T-helper 1 cell (primary cell): ENCODE measurements at regions not wholly inside any gene's neighbourhood (a gene's known extent, or its start where the extent isn't known, plus 50 kb on each side); places are given as distances from the start of the nearest gene placed in this dataset.

Experiments used
- DNase-seq, 5 donors: peaks; one replicate each; pipeline ENCODE4 v3.0.0-alpha.2; 2012 to 2020

- no peak for DNase-seq
These were observed 111.4 kb upstream of the TTC29 start for GRCh38 chr4:147056940-147057610.

GRCh38 chr4:147057611-147058190 is 112.0 kb upstream of the TTC29 start:
- DNase-seq: peak in 1 of 5 donors; percentile 23

GRCh38 chr4:147059064-147059731 is 113.5 kb upstream of the TTC29 start:
- no peak for DNase-seq

- no peak for DNase-seq
These were observed 114.7 kb upstream of the TTC29 start for GRCh38 chr4:147060151-147060931.

- no peak for DNase-seq
These were observed 119.2 kb upstream of the TTC29 start for GRCh38 chr4:147064856-147065255.

GRCh38 chr4:147068564-147068963 is 122.9 kb upstream of the TTC29 start:
- DNase-seq: no peak

GRCh38 chr4:147071209-147071740 is 125.6 kb upstream of the TTC29 start:
- no peak for DNase-seq

GRCh38 chr4:147076179-147076578 is 130.5 kb upstream of the TTC29 start:
- DNase-seq: no peak

- DNase-seq: no peak
These were observed 131.1 kb upstream of the TTC29 start for GRCh38 chr4:147076728-147077127.

- DNase-seq: no peak
These were observed 132.7 kb upstream of the TTC29 start for GRCh38 chr4:147078362-147078761.

GRCh38 chr4:147078875-147079658 is 133.4 kb upstream of the TTC29 start:
- DNase-seq: no peak

GRCh38 chr4:147084861-147085260 is 139.2 kb upstream of the TTC29 start:
- no peak for DNase-seq

- no peak for DNase-seq
These were observed 140.1 kb upstream of the TTC29 start for GRCh38 chr4:147085781-147086180.

- DNase-seq: no peak
These were observed 142.5 kb upstream of the TTC29 start for GRCh38 chr4:147088146-147088545.

GRCh38 chr4:147090486-147090885 is 144.8 kb upstream of the TTC29 start:
- DNase-seq: no peak

GRCh38 chr4:147093206-147093605 is 147.5 kb upstream of the TTC29 start:
- DNase-seq: no peak

GRCh38 chr4:147094238-147094637 is 148.6 kb upstream of the TTC29 start:
- DNase-seq: no peak

- peak in 1 of 5 donors; percentile 20 for DNase-seq
These were observed 151.3 kb upstream of the TTC29 start for GRCh38 chr4:147096667-147097604.

GRCh38 chr4:147101678-147102077 is 156.0 kb upstream of the TTC29 start:
- no peak for DNase-seq

GRCh38 chr4:147102596-147102995 is 156.9 kb upstream of the TTC29 start:
- DNase-seq: no peak

- no peak for DNase-seq
These were observed 157.8 kb upstream of the TTC29 start for GRCh38 chr4:147103403-147103946.
